Stimulated activated CD4-positive, alpha-beta T cell treated with anti-CD3 and anti-CD28 coated beads, Interleukin-1b, Interleukin-23, amount 100 ng/mL, for 4 hours (primary cell): ENCODE measurements at regions not wholly inside any gene's neighbourhood (a gene's known extent, or its start where the extent isn't known, plus 50 kb on each side); places are given as distances from the start of the nearest gene placed in this dataset.

Experiments
- DNase-seq, 2 donors: peaks; one replicate each; pipeline ENCODE4 v3.0.0-alpha.2; 2020; ENCODE audit warnings: low read depth in 2 of 2

DNA sequence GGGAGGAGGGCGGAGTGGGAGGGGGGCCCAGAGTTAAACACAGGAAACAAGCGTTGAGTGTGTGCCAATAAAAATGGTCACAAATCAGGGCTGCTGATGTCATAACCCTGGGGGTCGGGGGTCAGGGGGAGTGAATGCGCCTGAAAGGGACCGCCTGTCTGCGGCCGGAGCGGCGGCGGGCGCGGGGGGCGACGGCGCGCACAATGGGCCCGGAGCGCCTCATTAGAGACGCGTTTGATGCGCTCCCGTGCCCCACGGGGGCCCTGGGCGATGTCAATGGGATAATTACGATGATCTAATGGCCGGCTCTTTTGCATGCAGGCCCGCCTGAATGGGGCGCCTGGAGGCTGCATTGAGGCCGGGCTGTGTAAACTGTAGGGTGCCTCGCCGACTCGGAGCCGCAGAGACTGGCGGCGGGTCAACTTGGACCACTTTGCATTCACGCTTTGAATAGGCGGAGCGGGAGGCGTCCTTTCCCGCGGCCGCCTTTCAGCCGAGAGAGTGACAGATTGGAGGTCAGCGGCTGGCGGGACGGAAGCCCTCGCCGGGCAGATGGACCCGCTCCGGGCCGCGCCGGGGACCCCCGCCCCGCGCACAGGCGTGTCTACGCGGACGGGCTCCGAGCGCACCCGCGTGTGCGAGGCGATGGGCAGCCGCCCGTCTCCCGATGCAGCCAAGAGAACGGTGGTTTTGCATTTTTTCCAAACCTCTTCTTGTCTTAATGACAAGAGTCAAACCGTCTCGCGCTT is 296.1 kb downstream of the TFAP2C start:
- DNase-seq = no peak

DNA sequence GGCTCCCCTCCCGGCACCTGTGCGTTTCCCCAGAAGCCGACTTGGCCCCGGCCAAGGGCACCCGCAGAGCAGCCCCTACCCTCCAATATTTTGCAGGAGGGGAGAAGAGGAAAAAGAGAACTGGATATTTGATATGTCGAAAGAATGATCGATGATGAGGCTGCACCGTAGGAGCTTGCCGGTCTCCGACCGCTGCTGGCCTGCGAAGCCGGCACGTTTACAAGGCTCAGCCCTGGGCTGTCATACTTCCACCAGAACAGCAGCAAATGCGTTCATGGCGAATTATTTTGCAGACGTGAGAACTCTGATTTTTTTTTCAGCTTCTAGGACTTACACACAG is 296.7 kb downstream of the TFAP2C start:
- no peak for DNase-seq

DNA sequence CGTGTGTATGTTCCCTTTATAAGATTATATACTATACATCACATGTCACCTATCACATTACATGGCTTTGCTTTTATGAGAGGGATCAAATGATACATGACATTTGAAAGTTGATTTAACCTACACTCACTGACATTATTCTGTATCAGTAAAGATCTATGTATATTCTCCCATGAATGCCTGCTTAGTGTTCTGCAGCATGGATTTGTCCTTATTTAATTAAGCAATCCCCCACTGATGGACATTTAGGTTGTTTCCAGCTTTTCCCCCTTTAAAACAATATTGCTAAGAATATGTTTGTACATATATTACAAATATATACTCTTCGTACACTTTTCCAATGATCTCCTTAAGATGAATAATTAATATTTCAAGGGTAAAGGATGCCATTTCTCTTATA is 297.4 kb downstream of the TFAP2C start:
- no peak for DNase-seq

DNA sequence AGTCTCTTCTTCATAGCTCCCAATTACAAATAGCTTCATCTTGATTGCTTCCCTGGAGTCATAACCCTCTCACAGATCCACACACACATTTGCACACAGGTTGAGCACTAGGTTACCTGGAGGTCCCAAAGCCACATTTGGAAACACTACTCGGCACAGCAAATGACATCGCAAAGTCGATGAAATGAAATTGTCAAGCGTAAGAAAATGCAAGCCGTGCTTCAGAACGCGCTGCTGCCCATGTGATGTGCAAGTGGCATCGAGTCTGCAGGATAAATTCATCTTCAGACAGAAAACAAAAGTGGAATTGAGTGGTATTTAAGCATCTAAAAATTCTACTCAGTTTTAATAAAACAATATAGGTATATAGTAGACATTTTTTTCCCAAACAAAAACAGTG is 298.0 kb downstream of the TFAP2C start:
- DNase-seq = no peak

DNA sequence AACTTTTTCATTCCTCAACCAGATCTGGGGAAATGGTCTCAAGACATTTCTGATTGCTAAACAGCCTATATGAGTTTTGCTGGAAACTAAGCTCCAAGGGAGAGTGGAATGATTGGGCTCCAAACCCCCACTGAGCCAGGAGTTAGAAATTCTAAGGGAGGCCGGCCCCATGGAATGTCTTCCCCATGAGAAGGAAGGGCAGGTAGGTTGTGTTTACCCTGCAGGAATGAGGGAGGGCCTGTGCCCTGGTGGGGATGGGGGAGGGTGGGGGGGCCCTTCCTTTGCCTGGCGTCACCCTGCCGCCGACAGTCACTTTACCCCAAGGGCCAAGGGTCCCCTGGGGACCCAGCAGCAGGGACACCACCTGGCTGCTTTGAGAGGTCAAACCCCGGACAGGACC is 298.9 kb downstream of the TFAP2C start:
- DNase-seq = no peak

DNA sequence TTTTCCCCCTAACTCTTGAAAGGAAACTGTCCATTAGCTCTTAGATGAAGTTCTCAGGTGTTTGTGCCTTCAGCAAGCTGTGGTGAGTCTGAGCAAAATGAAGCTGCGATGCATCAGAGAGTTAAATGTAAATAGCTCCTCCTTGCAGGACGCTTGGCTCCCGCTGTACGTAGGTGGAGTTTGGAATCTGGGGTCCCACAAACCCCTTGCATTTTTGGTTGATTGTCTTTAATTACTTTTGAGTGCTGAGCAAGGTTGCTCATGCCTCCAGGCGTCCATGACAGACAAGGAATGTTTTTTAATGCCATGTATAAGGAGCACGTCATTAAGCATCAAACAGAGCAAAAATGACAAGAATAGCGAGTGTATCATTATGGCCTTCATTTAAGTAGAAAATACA is 300.5 kb downstream of the TFAP2C start:
- no peak for DNase-seq

DNA sequence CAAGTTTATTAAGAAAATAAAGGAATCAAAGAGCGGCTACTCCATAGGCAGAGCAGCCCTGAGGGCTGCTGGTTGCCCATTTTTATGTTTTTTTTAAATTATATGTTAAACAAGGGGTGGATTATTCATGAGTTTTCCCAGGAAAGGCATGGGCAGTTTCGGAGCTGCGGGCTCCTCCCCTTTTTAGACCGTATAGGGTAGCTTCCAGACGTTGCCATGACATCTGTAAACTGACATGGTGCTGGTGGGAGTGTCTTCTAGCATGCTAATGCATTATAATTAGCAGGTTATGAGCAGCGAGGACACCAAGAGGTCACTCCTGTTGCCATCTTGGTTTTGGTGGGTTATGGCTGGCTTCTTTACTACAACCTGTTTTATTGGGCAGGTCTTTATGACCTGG is 301.8 kb downstream of the TFAP2C start:
- no peak for DNase-seq

DNA sequence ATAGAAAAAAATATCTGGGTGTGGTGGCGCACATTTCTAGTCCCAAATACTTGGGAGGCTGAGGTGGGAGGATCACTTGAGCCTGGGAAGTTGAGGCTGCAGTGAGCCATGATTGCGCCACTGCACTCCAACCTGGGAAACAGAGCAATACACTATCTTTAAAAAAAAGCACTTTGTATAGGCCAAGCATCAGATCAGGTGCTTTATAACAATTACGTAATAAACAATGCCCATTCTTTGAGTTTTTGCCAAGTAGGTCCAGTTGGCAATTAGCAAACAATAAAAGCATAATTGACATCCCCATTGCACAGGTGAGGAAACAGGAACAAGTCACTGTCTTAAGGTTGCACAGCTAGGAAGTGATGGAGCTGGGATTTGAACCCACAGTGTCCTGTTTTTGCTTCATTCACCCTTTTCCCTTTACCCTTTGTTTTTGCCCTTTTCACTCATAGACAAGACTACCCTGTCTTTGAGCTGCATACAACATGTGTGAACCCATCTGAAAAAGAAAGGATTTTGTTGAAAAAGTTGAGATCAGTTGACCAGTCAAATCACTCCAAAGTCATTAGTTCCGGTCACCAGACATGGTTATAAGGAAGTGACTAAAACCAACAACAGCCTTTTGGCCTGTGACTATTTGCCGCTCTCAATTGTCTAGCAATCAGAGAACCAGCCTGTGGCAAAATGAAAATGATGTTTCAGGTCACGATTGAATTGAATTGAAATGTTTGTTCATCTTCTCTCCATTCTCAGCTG is 303.6 kb downstream of the TFAP2C start:
- DNase-seq = no peak

DNA sequence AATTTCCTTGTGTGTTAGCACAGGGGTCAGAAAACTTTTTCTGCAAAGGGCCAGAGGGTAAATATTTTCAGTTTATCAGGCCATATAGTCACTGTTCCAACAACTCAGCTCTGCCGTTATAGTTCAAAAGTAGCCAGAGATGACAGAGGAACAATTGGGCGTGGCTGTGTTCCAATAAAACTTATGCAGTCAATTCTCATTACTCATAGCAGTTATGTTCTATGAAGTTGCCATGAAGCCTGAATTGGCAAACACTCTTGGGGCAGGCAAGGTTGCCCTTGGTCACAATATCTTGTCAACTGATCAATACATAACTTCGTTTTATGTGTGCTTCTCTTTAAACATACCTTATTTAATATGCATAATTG is 304.2 kb downstream of the TFAP2C start:
- no peak for DNase-seq

DNA sequence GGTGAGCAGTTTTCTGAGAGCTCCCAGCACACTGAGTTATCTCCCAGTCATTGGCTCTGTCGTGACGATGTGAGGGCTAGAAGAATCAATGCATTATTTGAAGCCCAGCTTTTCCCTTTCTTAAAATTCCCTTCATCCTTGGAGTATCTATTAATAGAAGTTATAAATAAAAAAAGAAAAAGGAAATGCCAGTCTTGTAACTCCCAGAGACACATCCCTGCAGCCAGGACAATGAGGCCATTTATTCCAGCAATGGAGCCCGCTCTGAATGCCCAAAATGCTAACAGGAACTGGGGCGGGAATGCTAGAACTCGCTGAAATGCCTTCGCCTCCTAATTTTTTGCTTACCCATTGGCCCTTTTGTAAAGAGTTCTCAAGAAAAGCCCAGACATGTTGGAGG is 305.8 kb downstream of the TFAP2C start:
- DNase-seq = no peak

DNA sequence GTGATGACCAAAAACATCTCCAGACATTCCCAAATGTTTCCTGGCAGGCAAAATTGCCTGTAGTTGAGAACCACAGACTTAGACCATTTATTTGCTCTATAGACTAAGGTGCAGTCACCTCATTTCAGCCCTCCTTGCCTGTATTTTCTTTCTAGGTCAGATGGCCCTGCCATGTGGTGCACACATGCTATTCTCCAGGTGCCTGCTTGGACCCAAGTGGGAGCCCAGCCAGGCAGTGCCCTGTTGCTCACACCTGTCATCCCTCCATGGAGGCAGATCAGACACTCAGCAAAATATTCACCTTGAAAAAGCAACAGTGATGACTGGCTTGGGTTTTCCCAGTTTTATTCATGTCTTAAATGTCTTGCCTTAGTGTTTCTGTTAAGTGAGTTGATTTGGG is 311.4 kb downstream of the TFAP2C start:
- DNase-seq = no peak

DNA sequence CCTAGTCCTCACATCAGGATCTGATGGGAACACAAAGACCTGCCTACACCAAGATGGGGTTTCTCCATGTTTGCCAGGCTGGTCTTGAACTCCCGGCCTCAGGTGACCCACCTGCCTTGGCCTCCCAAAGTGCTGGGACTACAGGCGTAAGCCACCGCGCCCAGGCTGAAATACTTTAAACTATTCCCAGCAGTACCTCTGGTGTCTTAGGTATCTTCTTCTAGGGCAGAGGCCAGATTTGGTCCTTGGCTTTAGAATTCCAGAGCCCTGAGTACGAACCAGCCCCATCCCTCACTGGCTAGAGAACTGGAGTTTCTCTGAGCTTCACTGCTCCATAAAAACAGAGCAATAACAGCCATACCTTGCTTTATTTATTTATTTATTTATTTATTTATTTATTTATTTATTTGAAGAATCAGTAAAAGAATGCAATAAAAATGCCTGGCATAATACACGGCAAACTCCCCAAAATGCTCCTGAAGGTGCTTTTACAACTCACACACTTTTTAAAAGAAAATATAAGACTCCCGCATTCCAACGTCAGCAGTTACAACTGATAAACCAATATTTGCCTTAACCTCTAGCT is 312.1 kb downstream of the TFAP2C start:
- DNase-seq = no peak

DNA sequence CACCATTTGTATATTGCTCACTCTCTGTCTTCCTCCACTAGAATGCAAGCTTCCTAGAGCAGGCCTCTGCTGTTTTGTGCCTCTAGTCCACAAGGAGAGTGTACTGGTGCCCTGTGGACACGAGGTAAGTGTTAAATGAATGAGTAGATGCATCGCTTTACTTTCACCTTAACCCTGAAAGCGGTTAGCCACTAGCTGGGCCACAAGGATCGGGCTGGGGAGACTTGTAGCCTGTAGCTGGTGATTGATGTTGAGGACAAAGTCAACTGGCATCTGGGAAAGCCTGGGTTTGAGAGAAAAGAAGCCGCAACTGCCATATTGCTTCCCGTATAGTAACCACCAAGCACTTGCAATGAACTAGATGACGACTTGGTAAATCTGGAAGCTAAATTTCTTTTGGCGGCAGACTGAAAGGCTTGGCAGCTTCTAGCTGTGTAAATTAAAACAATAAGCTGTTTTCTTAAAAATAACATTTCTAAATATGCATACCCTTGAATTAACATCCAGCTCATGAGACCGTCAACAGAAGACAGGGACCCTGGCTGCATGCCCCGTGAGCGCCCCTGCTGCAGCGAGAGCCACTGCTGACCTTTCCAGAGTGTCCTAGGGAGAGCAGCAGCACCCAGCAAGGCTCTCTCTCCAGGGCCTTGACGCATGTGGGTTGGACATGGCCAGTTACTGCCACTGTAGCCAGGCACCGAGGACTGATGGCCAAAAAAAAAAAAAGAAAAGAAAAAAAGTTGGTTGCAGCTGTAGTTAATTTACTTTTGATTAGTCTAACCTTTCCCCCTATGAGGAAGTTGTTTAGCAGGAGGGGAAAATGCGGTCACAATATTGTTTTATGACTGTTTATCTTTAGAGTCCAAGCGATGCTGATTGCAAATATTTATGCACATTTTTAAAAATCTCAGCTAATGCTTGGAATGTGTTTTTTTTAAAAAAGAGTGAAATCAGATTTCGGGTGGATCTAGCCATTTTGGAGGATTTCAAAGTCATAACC is 315.1 kb downstream of the TFAP2C start:
- DNase-seq = no peak

DNA sequence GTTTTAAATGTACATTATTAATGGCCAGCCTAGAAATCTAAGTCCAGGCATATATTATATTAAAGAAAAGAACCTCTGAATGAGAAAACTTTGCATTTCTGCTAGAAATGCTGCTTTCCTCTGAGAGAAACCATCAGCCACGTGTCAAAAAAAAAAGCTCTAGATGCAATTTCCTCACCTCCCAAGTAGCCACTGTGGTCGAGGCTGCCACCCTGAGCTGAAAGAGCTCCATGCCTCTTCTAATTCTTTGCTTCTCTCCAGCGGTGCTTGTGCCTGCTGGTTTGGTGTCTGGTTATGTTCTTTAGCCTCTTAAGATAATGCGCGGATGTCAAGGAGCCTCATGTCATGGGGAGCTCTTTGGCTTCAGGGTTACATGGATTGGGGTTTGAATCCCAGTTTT is 316.0 kb downstream of the TFAP2C start:
- DNase-seq = no peak

DNA sequence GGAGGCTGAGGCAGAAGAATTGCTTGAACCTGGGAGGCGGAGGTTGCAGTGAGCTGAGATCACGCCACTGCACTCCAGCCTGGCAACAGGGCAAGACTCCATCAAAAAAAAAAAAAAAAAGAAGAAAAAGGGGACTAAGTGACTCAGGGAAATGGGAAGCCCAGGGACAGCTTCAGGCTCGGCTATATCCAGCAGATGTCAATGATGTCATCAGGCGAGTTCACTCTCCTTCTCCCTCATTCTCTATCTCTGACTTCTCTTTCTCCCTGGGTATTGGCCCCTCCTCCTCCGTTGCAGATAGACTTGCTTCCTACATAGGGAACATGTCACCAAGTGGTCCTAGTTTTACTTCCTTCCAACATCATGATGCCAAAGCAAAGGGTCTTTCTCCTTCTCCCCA is 316.8 kb downstream of the TFAP2C start:
- DNase-seq = no peak

DNA sequence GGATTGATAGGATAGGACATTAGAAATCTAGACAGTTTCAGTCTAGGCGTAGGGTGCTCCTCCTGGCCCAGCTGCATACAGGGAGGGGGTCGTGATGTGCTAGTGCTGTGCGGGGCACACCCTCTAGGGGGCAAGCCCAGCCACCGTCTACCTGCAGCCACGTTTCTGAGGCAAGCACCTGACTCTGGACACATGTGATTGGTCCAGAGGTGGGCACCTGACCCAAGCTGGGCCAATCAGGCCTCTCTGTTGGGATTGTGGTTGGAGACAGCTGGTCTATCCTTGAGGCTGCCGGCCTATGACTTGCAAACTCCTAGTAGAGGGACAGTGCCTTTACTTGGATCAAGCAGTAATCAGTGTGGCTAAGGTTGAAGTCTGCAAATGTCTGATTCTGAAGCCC is 317.1 kb downstream of the BMP7 start:
- DNase-seq = no peak

DNA sequence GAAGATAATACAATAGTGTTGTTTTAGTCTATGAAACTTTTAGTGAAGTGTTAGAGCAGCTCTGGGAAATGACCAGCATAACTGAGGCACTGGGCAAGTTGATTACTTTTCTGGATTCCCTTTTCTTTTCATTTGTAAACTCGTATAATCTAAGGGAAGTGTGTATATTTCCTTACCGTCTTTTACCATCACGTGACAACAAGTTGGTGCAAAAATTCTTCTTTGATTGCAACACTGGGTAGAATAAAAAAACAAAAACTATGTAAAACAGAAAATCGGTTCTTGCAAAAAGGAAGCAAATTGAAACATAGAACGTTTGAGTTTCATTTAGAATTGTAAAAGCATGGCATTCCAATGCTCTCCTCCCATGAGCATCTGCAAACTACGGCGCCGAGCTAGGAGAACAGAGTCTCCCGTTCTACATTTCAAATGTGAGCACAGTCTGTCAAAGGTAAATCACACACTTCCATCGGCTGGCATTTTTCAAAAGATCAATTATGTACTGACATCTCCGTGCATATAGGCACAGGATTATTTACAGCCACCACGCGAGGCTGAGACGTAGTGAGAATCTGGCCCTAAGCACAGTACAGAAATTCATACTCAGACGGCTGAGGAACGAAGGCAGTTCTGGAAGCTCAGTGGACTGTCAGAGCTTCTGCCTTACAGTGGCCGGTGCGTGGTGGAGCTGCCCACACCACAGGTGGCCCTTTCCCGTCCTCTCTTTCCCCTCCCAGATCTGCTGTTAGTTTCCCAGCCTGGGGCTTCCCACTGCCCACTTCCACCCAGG is 314.0 kb downstream of the BMP7 start:
- DNase-seq = no peak

DNA sequence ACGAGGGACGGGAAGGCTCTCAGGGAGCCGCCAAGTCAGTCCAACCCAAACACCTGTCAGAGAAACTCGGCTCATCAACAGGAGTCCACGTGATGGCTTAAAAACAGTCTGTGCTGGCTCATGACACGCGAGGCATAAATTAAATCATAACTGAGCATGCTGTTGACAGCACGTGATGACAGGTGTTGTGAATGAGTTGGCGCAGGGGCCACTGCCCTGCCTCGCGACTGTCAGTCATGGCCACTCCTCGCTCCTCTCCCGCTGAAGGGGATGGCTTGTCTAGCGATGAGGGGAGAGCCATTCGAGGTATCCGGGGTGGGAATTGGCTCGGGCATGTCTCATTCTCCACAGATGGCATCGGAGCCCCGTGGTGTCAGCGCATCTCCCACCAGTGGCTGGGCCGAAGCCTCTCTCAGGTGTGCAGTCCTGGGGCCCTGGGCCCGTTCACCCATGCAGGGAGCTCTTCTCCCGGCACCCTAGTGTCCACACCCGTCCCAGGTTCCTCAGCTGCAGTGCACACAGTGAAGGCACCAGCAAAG is 313.3 kb downstream of the BMP7 start:
- DNase-seq = no peak

DNA sequence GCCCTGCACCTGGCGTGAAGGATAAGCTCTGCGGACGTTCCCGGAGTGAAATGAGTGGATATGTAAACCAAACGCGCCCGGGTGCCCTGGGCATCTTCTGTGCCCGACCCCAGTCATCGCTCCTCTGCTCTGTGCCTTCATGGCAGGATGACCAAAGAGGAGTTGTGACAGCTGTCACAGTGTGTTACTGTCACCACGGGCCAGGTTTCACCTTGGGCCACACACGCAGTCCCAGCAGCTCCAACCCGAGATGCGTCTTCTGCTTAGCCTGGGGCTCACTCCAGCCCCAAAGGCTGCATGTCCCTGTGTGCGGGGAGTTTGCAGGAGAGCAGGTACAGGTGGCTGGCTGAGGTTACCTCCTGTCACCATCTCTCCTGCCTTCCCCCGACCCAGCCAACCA is 311.6 kb downstream of the BMP7 start:
- no peak for DNase-seq

DNA sequence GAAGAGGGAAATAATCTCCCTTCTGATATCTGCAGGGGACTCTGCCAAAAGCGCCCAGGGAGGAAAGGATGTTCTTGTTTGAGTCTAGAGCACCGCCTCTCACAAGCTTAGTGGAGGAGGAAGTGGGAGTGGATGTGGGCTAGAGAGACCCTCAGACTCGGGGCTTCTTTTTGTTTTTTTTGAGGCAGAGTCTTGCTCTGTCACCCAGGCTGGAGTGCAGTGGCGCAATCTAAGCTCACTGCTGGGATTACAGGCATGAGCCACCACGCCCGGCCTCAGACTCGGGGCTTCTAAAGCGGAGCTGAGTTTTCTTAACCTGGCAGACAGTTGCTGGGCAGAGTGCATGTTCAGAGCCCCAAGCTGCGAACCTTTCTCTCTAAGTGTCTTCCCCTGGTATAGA is 310.8 kb downstream of the BMP7 start:
- no peak for DNase-seq

DNA sequence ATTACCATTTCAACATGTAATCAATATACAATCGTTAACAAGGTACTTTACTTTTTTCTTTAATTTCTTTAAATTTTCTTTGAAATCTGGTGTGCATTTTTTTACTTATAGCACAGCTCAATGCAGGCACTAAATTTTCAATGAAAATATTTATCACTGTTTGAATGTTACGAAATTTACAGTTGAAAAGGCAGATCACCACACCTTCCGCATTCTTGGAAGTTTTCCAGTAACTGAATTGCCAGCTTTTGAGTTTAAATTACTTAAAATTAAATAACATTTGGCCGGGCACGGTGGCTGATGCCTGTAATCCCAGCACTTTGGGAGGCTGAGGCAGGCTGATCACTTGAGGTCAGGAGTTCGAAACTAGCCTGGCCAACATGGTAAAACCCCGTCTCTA is 309.9 kb downstream of the BMP7 start:
- no peak for DNase-seq
